Thymus (tissue), 11 donors: ENCODE measurements at regions not wholly inside any gene's neighbourhood (a gene's known extent, or its start where the extent isn't known, plus 50 kb on each side); places are given as distances from the start of the nearest gene placed in this dataset.

Experiments
- DNase-seq, 9 donors: peaks; one replicate each; pipeline ENCODE4 v3.0.0-alpha.2; 2013; ENCODE audit warnings: low spot score in 9 of 9, low read depth in 6 of 9, missing footprints in 1 of 9
- H3K27ac ChIP-seq, 2 donors: one replicate each; pipeline ENCODE4 v1.5.1; 2013; ENCODE audit warnings: control low read depth in 1 of 2, low read depth in 1 of 2, low read length in 1 of 2, mild to moderate bottlenecking in 1 of 2, moderate library complexity in 1 of 2
- H3K27me3 ChIP-seq, 2 donors: one replicate each; pipeline ENCODE4 v1.5.1; 2013; ENCODE audit warnings: low read length in 1 of 2; ENCODE audit not compliant: control insufficient read depth in 2 of 2, insufficient read depth in 1 of 2
- H3K36me3 ChIP-seq, 2 donors: one replicate each; pipeline ENCODE4 v1.5.1; 2013; ENCODE audit warnings: low read length in 1 of 2, mild to moderate bottlenecking in 1 of 2, moderate library complexity in 1 of 2; ENCODE audit not compliant: control insufficient read depth in 2 of 2, insufficient read depth in 2 of 2
- H3K4me1 ChIP-seq, 2 donors: one replicate each; pipeline ENCODE4 v1.5.1; 2013; ENCODE audit warnings: low read length in 2 of 2; ENCODE audit not compliant: control insufficient read depth in 2 of 2, insufficient read depth in 2 of 2
- H3K4me3 ChIP-seq, 2 donors: one replicate each; pipeline ENCODE4 v1.5.1; 2013; ENCODE audit warnings: low read length in 2 of 2, control low read depth in 1 of 2, mild to moderate bottlenecking in 1 of 2
- H3K9me3 ChIP-seq, 2 donors: one replicate each; pipeline ENCODE4 v1.5.1; 2013; ENCODE audit warnings: low read length in 1 of 2, mild to moderate bottlenecking in 1 of 2; ENCODE audit not compliant: control insufficient read depth in 2 of 2, insufficient read depth in 1 of 2
- WGBS: extraction: QIAGEN DNeasy Blood & Tissue Kit; methylation state at CpG from one replicate; pipeline ENCODE4 v1.1.7; 2013; 5-methylcytosine and 5-hydroxymethylcytosine counted together
- donor health status: healthy.

- Histone ChIP-seq H3K4me1 (no peaks in the 10 kb centered on the region), H3K4me3 (no peak overlapping the region), H3K9me3 (no peaks in the 10 kb centered on the region), H3K36me3 (no peaks in the 10 kb centered on the region), H3K27ac (no peak overlapping the region), H3K27me3 (no peaks in the 10 kb centered on the region)
- no peak for DNase-seq
- WGBS, result 93% methylated on average over 1 of the region's 1 CpG
Observed at GRCh38 chrX:39096599-39096998, 295.3 kb downstream of the MID1IP1 start.

- WGBS, result 96% methylated on average over 1 of the region's 1 CpG
- no peaks in the 10 kb centered on the region for H3K27me3 ChIP-seq
- DNase-seq, result no peak
Observed at GRCh38 chrX:39104745-39105144, 303.5 kb downstream of the MID1IP1 start.

GRCh38 chrX:39112143-39112542 lies 310.9 kb downstream of the MID1IP1 start:
- H3K4me1 ChIP-seq, result no peaks in the 10 kb centered on the region
- DNase-seq, result no peak
- no peaks in the 10 kb centered on the region for H3K9me3 ChIP-seq
- H3K4me3 ChIP-seq, result no peak overlapping the region
- no peaks in the 10 kb centered on the region for H3K36me3 ChIP-seq
- H3K27ac ChIP-seq, result no peak overlapping the region
- H3K27me3 ChIP-seq, result no peaks in the 10 kb centered on the region
- 96% methylated on average over 3 of the region's 3 CpGs for WGBS

More at GRCh38 chrX:39104745-39105144, 303.5 kb downstream of the MID1IP1 start:
- no peak overlapping the region for H3K4me3 ChIP-seq
- no peak overlapping the region for H3K27ac ChIP-seq
- no peaks in the 10 kb centered on the region for H3K4me1 ChIP-seq
- no peaks in the 10 kb centered on the region for H3K9me3 ChIP-seq
- no peaks in the 10 kb centered on the region for H3K36me3 ChIP-seq

GRCh38 chrX:39115166-39115565 lies 313.9 kb downstream of the MID1IP1 start:
- H3K36me3 ChIP-seq, result no peaks in the 10 kb centered on the region
- no peaks in the 10 kb centered on the region for H3K9me3 ChIP-seq
- no peak overlapping the region for H3K27ac ChIP-seq
- no peak for DNase-seq
- H3K27me3 ChIP-seq, result no peaks in the 10 kb centered on the region
- H3K4me1 ChIP-seq, result no peaks in the 10 kb centered on the region
- no peak overlapping the region for H3K4me3 ChIP-seq

GRCh38 chrX:39117101-39117500 lies 315.8 kb downstream of the MID1IP1 start:
- no peak for DNase-seq
- H3K4me1 ChIP-seq, result no peaks in the 10 kb centered on the region
- no peaks in the 10 kb centered on the region for H3K36me3 ChIP-seq
- H3K4me3 ChIP-seq, result no peak overlapping the region
- no peak overlapping the region for H3K27ac ChIP-seq
- 87% methylated on average over 2 of the region's 2 CpGs for WGBS
- H3K27me3 ChIP-seq, result no peaks in the 10 kb centered on the region
- no peaks in the 10 kb centered on the region for H3K9me3 ChIP-seq

- H3K36me3 ChIP-seq, result no peaks in the 10 kb centered on the region
- H3K4me1 ChIP-seq, result no peaks in the 10 kb centered on the region
- 100% methylated on average over 1 of the region's 1 CpG for WGBS
- H3K27me3 ChIP-seq, result no peaks in the 10 kb centered on the region
- no peak overlapping the region for H3K4me3 ChIP-seq
- no peaks in the 10 kb centered on the region for H3K9me3 ChIP-seq
- H3K27ac ChIP-seq, result no peak overlapping the region
- no peak for DNase-seq
Observed at GRCh38 chrX:39121903-39122302, 320.6 kb downstream of the MID1IP1 start.

- Histone ChIP-seq H3K9me3 (no peaks in the 10 kb centered on the region), H3K36me3 (no peaks in the 10 kb centered on the region), H3K4me1 (no peaks in the 10 kb centered on the region), H3K27me3 (no peaks in the 10 kb centered on the region), H3K27ac (no peak overlapping the region), H3K4me3 (no peak overlapping the region)
- 92% methylated on average over 1 of the region's 1 CpG for WGBS
- DNase-seq, result no peak
Observed at GRCh38 chrX:39125834-39126233, 324.6 kb downstream of the MID1IP1 start.

- Histone ChIP-seq H3K27me3 (no peaks in the 10 kb centered on the region), H3K27ac (no peak overlapping the region), H3K9me3 (no peaks in the 10 kb centered on the region), H3K36me3 (no peaks in the 10 kb centered on the region), H3K4me3 (no peak overlapping the region), H3K4me1 (no peaks in the 10 kb centered on the region)
- 76% methylated on average over 2 of the region's 2 CpGs for WGBS
- peak in 6 of 9 donors; percentile 6 to 49 (median 23) for DNase-seq
Observed at GRCh38 chrX:39133971-39134370, 332.7 kb downstream of the MID1IP1 start.

- Histone ChIP-seq H3K4me3 (no peak overlapping the region), H3K9me3 (no peaks in the 10 kb centered on the region), H3K4me1 (no peaks in the 10 kb centered on the region), H3K36me3 (no peaks in the 10 kb centered on the region), H3K27ac (no peak overlapping the region), H3K27me3 (no peaks in the 10 kb centered on the region)
- 100% methylated on average over 3 of the region's 3 CpGs for WGBS
- DNase-seq, result no peak
Observed at GRCh38 chrX:39137363-39137954, 336.2 kb downstream of the MID1IP1 start.

- no peaks in the 10 kb centered on the region for H3K4me1 ChIP-seq
- WGBS, result 99% methylated on average over 3 of the region's 3 CpGs
- H3K4me3 ChIP-seq, result no peak overlapping the region
- no peaks in the 10 kb centered on the region for H3K27me3 ChIP-seq
- no peaks in the 10 kb centered on the region for H3K36me3 ChIP-seq
- H3K27ac ChIP-seq, result no peak overlapping the region
- H3K9me3 ChIP-seq, result no peaks in the 10 kb centered on the region
- DNase-seq, result no peak
Observed at GRCh38 chrX:39140581-39140980, 339.3 kb downstream of the MID1IP1 start.
